ENCODE measurements at regions not wholly inside any gene's neighbourhood (a gene's known extent, or its start where the extent isn't known, plus 50 kb on each side); places are given as distances from the start of the nearest gene placed in this dataset.
"Not testable (repeated sequence)": the region's sequence is repeated elsewhere in the genome, so short reads cannot be mapped to it uniquely, and the experiment has no call there.

GRCh38 chr5:112511920-112512319 lies 92.8 kb upstream of the EPB41L4A start:
- Histone ChIP-seq H3K4me1 (ENCODE audit: control insufficient read depth, insufficient read depth, low read length) (no peaks in the 10 kb centered on the region), H3K9me3 (ENCODE audit: control insufficient read depth, low read length) (no peaks in the 10 kb centered on the region), H3K4me3 (ENCODE audit: low read length) (no peak overlapping the region), H3K27ac (ENCODE audit: low read length) (no peak overlapping the region), H3K27me3 (ENCODE audit: control insufficient read depth, insufficient read depth) (no peaks in the 10 kb centered on the region)
- DNase-seq (no peak), ATAC-seq (no peak)
- intact Hi-C loops (cut with DNase I) = no loop called here

DNA sequence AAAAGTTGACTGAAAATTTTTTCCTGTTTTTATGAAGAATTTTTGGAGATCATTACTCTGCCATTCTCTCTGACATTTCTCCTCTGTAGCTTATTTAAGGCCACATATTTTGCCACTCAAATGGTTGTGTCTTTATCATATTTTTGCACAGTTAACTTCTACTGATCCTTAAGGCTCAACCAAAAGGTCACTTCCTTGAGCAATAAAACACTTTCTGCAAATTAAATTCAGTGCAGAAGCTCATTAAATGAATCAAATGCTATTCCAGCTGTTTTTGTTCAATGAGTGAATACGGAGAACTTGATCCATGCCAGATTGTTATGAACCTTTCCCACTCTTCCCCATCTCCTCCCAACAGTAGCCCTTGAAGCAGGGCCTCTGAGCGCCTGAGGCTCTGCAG lies 93.8 kb upstream of the EPB41L4A start:
- WGBS = 58% methylated on average over 2 of the region's 2 CpGs
- Histone ChIP-seq H3K9me3 (ENCODE audit: control insufficient read depth, low read length) (no peaks in the 10 kb centered on the region), H3K27ac (ENCODE audit: low read length) (no peak overlapping the region), H3K4me1 (ENCODE audit: control insufficient read depth, insufficient read depth, low read length) (no peaks in the 10 kb centered on the region), H3K27me3 (ENCODE audit: control insufficient read depth, insufficient read depth) (no peaks in the 10 kb centered on the region), H3K4me3 (ENCODE audit: low read length) (no peak overlapping the region)
- intact Hi-C loops (cut with DNase I) = no loop called here
- ATAC-seq = no peak
- DNase-seq = no peak

DNA sequence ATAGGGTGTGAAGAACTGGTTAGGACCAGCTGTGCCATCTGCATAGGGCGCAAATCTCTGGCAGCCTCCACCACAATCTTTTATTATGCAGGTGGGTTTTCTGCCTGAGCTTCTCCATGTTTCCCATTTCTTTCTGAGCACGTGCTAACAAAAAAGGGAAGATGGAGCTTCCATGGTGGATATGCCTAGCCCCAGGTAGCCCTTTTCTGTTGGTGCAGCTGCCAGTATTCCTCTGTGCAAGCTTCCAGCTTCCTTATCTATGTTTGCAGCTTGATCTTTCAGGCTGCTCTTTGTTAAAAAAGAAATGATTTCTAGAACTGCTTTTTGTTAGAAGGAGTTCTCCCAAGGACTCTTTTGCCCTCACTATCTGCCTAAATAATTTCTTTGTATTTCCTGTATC lies 95.0 kb upstream of the EPB41L4A start:
- Histone ChIP-seq H3K27ac (ENCODE audit: low read length) (no peak overlapping the region), H3K27me3 (ENCODE audit: control insufficient read depth, insufficient read depth) (no peaks in the 10 kb centered on the region), H3K4me1 (ENCODE audit: control insufficient read depth, insufficient read depth, low read length) (no peaks in the 10 kb centered on the region), H3K4me3 (ENCODE audit: low read length) (no peak overlapping the region), H3K9me3 (ENCODE audit: control insufficient read depth, low read length) (no peaks in the 10 kb centered on the region)
- WGBS = 64% methylated on average over 2 of the region's 2 CpGs
- ATAC-seq (no peak), DNase-seq (no peak)
- intact Hi-C loops (cut with DNase I) = no loop called here

GRCh38 chr5:112520474-112520873 lies 101.4 kb upstream of the EPB41L4A start:
- not testable (repeated sequence) for ATAC-seq; H3K27me3 ChIP-seq (ENCODE audit: control insufficient read depth, insufficient read depth); H3K27ac ChIP-seq (ENCODE audit: low read length); DNase-seq; H3K4me3 ChIP-seq (ENCODE audit: low read length); H3K4me1 ChIP-seq (ENCODE audit: control insufficient read depth, insufficient read depth, low read length); H3K9me3 ChIP-seq (ENCODE audit: control insufficient read depth, low read length)
- intact Hi-C loops (cut with DNase I) = loop anchor here in 1 of 4 donors (10.0 kb wide), 1 partner anchor 346 kb away; no protein-coding TSS in a partner anchor
- 81% methylated on average over 1 of the region's 1 CpG for WGBS

DNA sequence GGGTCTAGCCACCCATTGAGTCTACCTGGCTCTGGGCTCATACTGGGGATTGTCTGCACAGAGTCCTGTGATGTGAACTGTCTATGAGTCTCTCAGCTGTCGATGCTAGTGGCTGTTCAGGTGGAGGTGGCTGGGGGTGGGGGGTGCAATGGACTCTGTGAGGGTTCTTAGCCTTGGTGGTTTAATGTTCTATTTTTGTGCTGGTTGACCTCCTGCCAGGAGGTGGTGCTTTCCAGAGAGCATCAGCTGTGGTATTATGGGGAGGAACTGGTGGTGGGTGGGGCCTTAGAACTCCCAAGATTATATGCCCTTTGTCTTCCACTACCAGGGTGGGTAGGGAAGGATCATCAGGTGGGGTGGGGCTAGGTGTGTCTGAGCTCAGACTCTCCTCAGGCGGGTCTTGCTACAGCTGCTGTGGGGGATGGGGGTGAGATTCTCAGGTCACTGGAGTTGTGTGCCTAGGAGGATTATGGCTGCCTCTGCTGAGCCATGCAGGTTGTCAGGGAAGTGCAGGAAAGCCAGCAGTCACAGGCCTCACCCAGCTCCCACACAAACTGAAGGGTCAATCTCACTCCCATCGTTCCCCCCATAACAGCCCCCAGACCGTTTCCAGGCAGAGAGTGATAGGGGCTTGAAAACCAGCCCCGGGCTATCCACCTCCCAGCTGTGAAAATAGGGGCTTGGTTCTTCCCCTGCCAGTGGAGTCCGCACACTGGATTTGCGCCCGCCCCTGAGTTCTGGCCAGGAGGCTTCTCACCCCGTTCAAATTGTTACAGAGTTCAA lies 104.0 kb upstream of the EPB41L4A start:
- not testable (repeated sequence) for DNase-seq; H3K4me3 ChIP-seq (ENCODE audit: low read length); H3K27ac ChIP-seq (ENCODE audit: low read length); H3K9me3 ChIP-seq (ENCODE audit: control insufficient read depth, low read length); H3K27me3 ChIP-seq (ENCODE audit: control insufficient read depth, insufficient read depth); ATAC-seq; H3K4me1 ChIP-seq (ENCODE audit: control insufficient read depth, insufficient read depth, low read length)
- intact Hi-C loops (cut with DNase I) = loop anchor here in 1 of 4 donors (10.0 kb wide), 1 partner anchor 348 kb away; no protein-coding TSS in a partner anchor
- WGBS = 79% methylated on average over 9 of the region's 9 CpGs

GRCh38 chr5:112523674-112524263 lies 104.7 kb upstream of the EPB41L4A start:
- DNase-seq; ATAC-seq; H3K27ac ChIP-seq (ENCODE audit: low read length); H3K4me3 ChIP-seq (ENCODE audit: low read length); H3K4me1 ChIP-seq (ENCODE audit: control insufficient read depth, insufficient read depth, low read length); H3K27me3 ChIP-seq (ENCODE audit: control insufficient read depth, insufficient read depth); H3K9me3 ChIP-seq (ENCODE audit: control insufficient read depth, low read length): not testable (repeated sequence)
- intact Hi-C loops (cut with DNase I) = loop anchor here in 1 of 4 donors (10.0 kb wide), 1 partner anchor 349 kb away; no protein-coding TSS in a partner anchor
- 83% methylated on average over 4 of the region's 4 CpGs for WGBS

DNA sequence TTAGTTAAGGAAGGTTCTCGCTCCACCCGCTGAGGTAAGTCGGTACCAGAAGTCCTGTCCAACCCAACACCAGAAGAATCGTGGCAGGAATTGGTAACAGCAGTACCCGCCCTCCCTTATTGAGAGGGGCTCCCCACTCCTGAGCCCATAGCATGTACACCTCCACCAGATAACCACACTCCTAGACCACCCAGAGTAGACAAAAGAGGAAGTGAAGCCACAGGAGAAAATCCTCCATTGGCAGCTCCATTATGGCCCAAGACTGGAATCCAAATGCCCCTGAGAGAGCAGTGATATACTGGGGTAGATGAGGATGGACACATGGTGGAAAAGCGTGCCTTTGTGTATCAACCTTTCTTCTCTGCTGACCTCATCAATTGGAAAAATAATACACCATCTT lies 106.1 kb upstream of the EPB41L4A start:
- H3K4me3 ChIP-seq (ENCODE audit: low read length) = no peak overlapping the region
- intact Hi-C loops (cut with DNase I) = loop anchor here in 1 of 4 donors (10.0 kb wide), 1 partner anchor 350 kb away; no protein-coding TSS in a partner anchor
- ATAC-seq = no peak
- 97% methylated on average over 6 of the region's 6 CpGs for WGBS
- H3K27ac ChIP-seq (ENCODE audit: low read length) = no peak overlapping the region
- no peaks in the 10 kb centered on the region for H3K4me1 ChIP-seq (ENCODE audit: control insufficient read depth, insufficient read depth, low read length)
- H3K9me3 ChIP-seq (ENCODE audit: control insufficient read depth, low read length) = no peaks in the 10 kb centered on the region
- no peaks in the 10 kb centered on the region for H3K27me3 ChIP-seq (ENCODE audit: control insufficient read depth, insufficient read depth)
- no peak for DNase-seq

DNA sequence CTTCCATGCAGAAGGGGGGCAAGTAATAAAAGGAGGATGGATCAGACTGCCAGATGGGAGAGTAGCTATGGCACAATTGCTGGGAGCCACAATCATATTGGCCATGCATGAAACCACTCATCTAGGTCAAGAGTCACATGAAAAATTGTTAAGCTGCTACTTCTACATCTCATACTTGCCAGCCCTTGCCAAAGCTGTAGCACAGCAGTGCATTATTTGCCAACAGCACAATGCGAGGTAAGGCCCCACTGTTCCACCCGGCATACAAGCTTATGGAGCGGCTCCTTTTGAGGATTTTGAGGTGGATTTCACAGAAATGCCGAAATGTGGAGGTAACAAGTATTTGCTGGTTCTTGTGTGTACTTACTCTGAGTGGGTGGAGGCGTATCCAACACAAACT lies 109.9 kb upstream of the EPB41L4A start:
- H3K4me3 ChIP-seq (ENCODE audit: low read length) = no peak overlapping the region
- intact Hi-C loops (cut with DNase I) = loop anchor here in 1 of 4 donors (10.0 kb wide), 1 partner anchor 354 kb away; no protein-coding TSS in a partner anchor
- H3K4me1 ChIP-seq (ENCODE audit: control insufficient read depth, insufficient read depth, low read length) = peaks cover 2% of the 10 kb centered on the region
- 93% methylated on average over 5 of the region's 5 CpGs for WGBS
- no peak overlapping the region for H3K27ac ChIP-seq (ENCODE audit: low read length)
- no peak for DNase-seq
- H3K27me3 ChIP-seq (ENCODE audit: control insufficient read depth, insufficient read depth) = no peaks in the 10 kb centered on the region
- ATAC-seq = no peak
- no peaks in the 10 kb centered on the region for H3K9me3 ChIP-seq (ENCODE audit: control insufficient read depth, low read length)

DNA sequence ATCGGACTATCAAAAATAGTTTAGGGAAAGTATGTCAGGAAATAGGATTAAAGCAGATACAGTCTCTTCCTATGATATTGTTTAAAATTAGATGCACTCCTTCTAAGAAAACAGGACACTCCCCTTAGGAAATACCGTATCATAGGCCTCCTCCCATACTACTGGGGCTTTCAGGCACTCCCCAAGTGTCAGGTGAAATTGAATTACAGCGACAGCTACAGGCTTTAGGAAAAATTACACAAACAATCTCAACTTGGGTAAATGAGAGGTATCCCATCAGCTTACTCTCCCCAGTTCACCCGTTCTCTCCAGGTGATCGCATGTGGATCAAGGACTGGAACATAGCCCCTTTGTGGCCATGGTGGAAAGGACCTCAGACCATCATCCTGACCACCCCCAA lies 110.4 kb upstream of the EPB41L4A start:
- peak in 1 of 2 donors; percentile 82 for ATAC-seq

GRCh38 chr5:112532654-112533360 lies 113.7 kb upstream of the EPB41L4A start:
- no peak for ATAC-seq
- intact Hi-C loops (cut with DNase I) = no loop called here

More for the DNA sequence above, 110.4 kb upstream of the EPB41L4A start:
- WGBS = 36% methylated on average over 5 of the region's 5 CpGs
- peaks cover 5% of the 10 kb centered on the region for H3K4me1 ChIP-seq (ENCODE audit: control insufficient read depth, insufficient read depth, low read length)
- no peaks in the 10 kb centered on the region for H3K9me3 ChIP-seq (ENCODE audit: control insufficient read depth, low read length)
- intact Hi-C loops (cut with DNase I) = loop anchor here in 1 of 4 donors (10.0 kb wide), 1 partner anchor 355 kb away; no protein-coding TSS in a partner anchor
- no peaks in the 10 kb centered on the region for H3K27me3 ChIP-seq (ENCODE audit: control insufficient read depth, insufficient read depth)
- no peak overlapping the region for H3K4me3 ChIP-seq (ENCODE audit: low read length)
- no peak for DNase-seq
- H3K27ac ChIP-seq (ENCODE audit: low read length) = no peak overlapping the region

GRCh38 chr5:112533362-112533761 lies 114.3 kb upstream of the EPB41L4A start:
- intact Hi-C loops (cut with DNase I) = no loop called here

More at GRCh38 chr5:112532654-112533360, 113.7 kb upstream of the EPB41L4A start:
- H3K9me3 ChIP-seq (ENCODE audit: control insufficient read depth, low read length) = no peaks in the 10 kb centered on the region
- no peak overlapping the region for H3K4me3 ChIP-seq (ENCODE audit: low read length)
- WGBS = 82% methylated on average over 5 of the region's 5 CpGs
- peaks cover 5% of the 10 kb centered on the region for H3K4me1 ChIP-seq (ENCODE audit: control insufficient read depth, insufficient read depth, low read length)
- H3K27me3 ChIP-seq (ENCODE audit: control insufficient read depth, insufficient read depth) = no peaks in the 10 kb centered on the region
- no peak overlapping the region for H3K27ac ChIP-seq (ENCODE audit: low read length)
- DNase-seq = no peak

More at GRCh38 chr5:112533362-112533761, 114.3 kb upstream of the EPB41L4A start:
- 55% methylated on average over 1 of the region's 1 CpG for WGBS
- Histone ChIP-seq H3K27ac (ENCODE audit: low read length) (no peak overlapping the region), H3K9me3 (ENCODE audit: control insufficient read depth, low read length) (no peaks in the 10 kb centered on the region), H3K27me3 (ENCODE audit: control insufficient read depth, insufficient read depth) (no peaks in the 10 kb centered on the region), H3K4me1 (ENCODE audit: control insufficient read depth, insufficient read depth, low read length) (peaks cover 5% of the 10 kb centered on the region), H3K4me3 (ENCODE audit: low read length) (no peak overlapping the region)
- no peak for DNase-seq
- peak in 1 of 2 donors; percentile 19 for ATAC-seq
